GM23338 (cell line): ENCODE measurements at regions not wholly inside any gene's neighbourhood (a gene's known extent, or its start where the extent isn't known, plus 50 kb on each side); places are given as distances from the start of the nearest gene placed in this dataset.

ENCODE experiments used
- CREB1 ChIP-seq: fragments of 250-450 bp; sonication (Bioruptor Pico); IDR thresholded peaks from 2 replicates; pipeline ENCODE4 v1.5.0; 2020; ENCODE audit warnings: low read depth, mild to moderate bottlenecking, moderate library complexity
- CTCF ChIP-seq, 2 experiments: fragments of 200-600 bp in 1 of 2; sonication (generic) in 1 of 2; conservative IDR thresholded peaks; 2 replicates each; pipeline versions ENCODE4 v1.5.1 to v1.6.1; 2016 to 2017; ENCODE audit warnings: antibody characterized with exemption in 2 of 2, low read depth in 2 of 2, mild to moderate bottlenecking in 2 of 2, moderate library complexity in 1 of 2
- EZH2phosphoT487 ChIP-seq: fragments of 200-600 bp; sonication (generic); IDR thresholded peaks from one replicate; pipeline ENCODE4 v1.8.1; 2018; ENCODE audit warnings: antibody characterized with exemption; ENCODE audit not compliant: unreplicated experiment

- TF ChIP-seq CREB1 (CRISPR knock-in tag): no peak
- TF ChIP-seq CTCF (conservative IDR thresholded peaks at IDR 0.05; ENCODE audit: low read depth in 2 of 2): no peak
- no peak for TF ChIP-seq EZH2phosphoT487
These were observed 499.0 kb upstream of the ATP11B start for GRCh38 chr3:182294256-182294655.
